Neural progenitor cell (in vitro differentiated cells): ENCODE measurements at regions not wholly inside any gene's neighbourhood (a gene's known extent, or its start where the extent isn't known, plus 50 kb on each side); places are given as distances from the start of the nearest gene placed in this dataset.

Source experiments
- DNase-seq: peaks from one replicate; pipeline ENCODE4 v3.0.0-alpha.2; 2016; ENCODE audit warnings: low spot score
- H2AFZ ChIP-seq: fragments of 200-600 bp; sonication (generic); replicated peaks from 2 replicates; pipeline ENCODE4 v1.6.1; 2016; ENCODE audit warnings: antibody characterized with exemption
- H3F3A ChIP-seq: fragments of 200-600 bp; sonication (generic); 2 replicates; pipeline ENCODE4 v1.6.1; 2016; ENCODE audit warnings: antibody characterized with exemption, low read depth
- H3K27ac ChIP-seq: fragments of 200-600 bp; sonication (generic); 2 replicates; pipeline ENCODE4 v1.5.1; 2016; ENCODE audit warnings: mild to moderate bottlenecking
- H3K27me3 ChIP-seq: fragments of 200-600 bp; sonication (generic); 2 replicates; pipeline ENCODE4 v1.6.1; 2016; ENCODE audit warnings: mild to moderate bottlenecking, moderate library complexity
- H3K36me3 ChIP-seq: fragments of 200-600 bp; sonication (generic); 2 replicates; pipeline ENCODE4 v1.5.1; 2016
- H3K4me1 ChIP-seq: fragments of 200-600 bp; sonication (generic); 2 replicates; pipeline ENCODE4 v1.6.1; 2016; ENCODE audit warnings: mixed run types
- H3K4me2 ChIP-seq: fragments of 200-600 bp; sonication (generic); 2 replicates; pipeline ENCODE4 v1.6.1; 2016
- H3K4me3 ChIP-seq: fragments of 200-600 bp; sonication (generic); 2 replicates; pipeline ENCODE4 v1.5.1; 2016
- H3K79me2 ChIP-seq: fragments of 200-600 bp; sonication (generic); 2 replicates; pipeline ENCODE4 v1.6.1; 2016; ENCODE audit warnings: low read depth
- H3K9ac ChIP-seq: fragments of 200-600 bp; sonication (generic); 2 replicates; pipeline ENCODE4 v1.6.1; 2016
- H3K9me3 ChIP-seq: fragments of 200-600 bp; sonication (generic); 2 replicates; pipeline ENCODE4 v1.5.1; 2016; ENCODE audit warnings: low read depth
- H4K20me1 ChIP-seq: fragments of 200-600 bp; sonication (generic); 2 replicates; pipeline ENCODE4 v1.6.1; 2016; ENCODE audit warnings: low read depth
- H3K27ac Mint-ChIP-seq: 3 replicates; pipeline ENCODE4 v1.8.0; 2021; ENCODE audit warnings: mixed read lengths
- H3K27me3 Mint-ChIP-seq: 2 replicates; pipeline ENCODE4 v1.8.0; 2022; ENCODE audit warnings: low read depth, mild to moderate bottlenecking, inconsistent platforms, moderate library complexity, mixed read lengths; ENCODE audit not compliant: insufficient read depth
- H3K36me3 Mint-ChIP-seq: 3 replicates; pipeline ENCODE4 v1.8.0; 2021; ENCODE audit warnings: mixed read lengths
- H3K4me1 Mint-ChIP-seq: 3 replicates; pipeline ENCODE4 v1.8.0; 2021; ENCODE audit warnings: mixed read lengths
- H3K4me3 Mint-ChIP-seq: 3 replicates; pipeline ENCODE4 v1.8.0; 2021; ENCODE audit warnings: mild to moderate bottlenecking, moderate library complexity, mixed read lengths
- H3K9me3 Mint-ChIP-seq: 3 replicates; pipeline ENCODE4 v1.8.0; 2020; ENCODE audit warnings: mixed read lengths
- EZH2 ChIP-seq: fragments of 200-600 bp; sonication (generic); IDR thresholded peaks from 2 replicates; pipeline ENCODE4 v1.6.1; 2017; ENCODE audit warnings: antibody characterized with exemption, mild to moderate bottlenecking, moderate library complexity
- EZH2phosphoT487 ChIP-seq: fragments of 200-600 bp; sonication (generic); IDR thresholded peaks from 2 replicates; pipeline ENCODE4 v1.6.1; 2017; ENCODE audit warnings: antibody characterized with exemption
- TF ChIP-seq, protein P1 (sequence below): fragments of 200-600 bp; sonication (generic); IDR thresholded peaks from 2 replicates; pipeline ENCODE4 v1.5.1; 2017; ENCODE audit warnings: antibody characterized with exemption, mild to moderate bottlenecking

DNA sequence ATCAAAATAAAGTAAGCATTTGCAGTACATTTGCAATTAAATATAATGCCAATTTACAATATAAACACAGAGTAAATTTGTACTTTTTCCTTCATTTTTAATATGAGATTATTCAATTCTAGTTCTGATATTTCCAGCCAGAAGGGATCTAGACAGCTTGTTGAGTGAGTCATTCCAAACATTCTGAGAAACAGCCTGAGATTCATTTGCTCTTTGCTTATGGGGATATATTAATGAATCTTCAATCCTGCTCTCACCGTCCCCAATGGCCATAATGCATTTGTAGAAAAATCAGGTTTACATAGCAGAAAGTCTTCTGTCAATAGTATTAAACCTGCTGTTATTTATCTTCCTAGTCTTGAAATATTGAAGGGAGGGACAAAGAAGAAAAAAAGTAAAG, 554.2 kb downstream of the TUSC7 start:
- Mint-ChIP-seq H3K9me3 (no peaks in the 10 kb centered on the region), H3K27me3 (no peaks in the 10 kb centered on the region), H3K27ac (no peak overlapping the region), H3K36me3 (no peaks in the 10 kb centered on the region), H3K4me1 (no peaks in the 10 kb centered on the region), H3K4me3 (no peak overlapping the region)
- Histone ChIP-seq H3K79me2 (no peaks in the 10 kb centered on the region), H3K4me2 (no peak overlapping the region), H3K9me3 (no peaks in the 10 kb centered on the region), H3K27me3 (no peaks in the 10 kb centered on the region), H3F3A (no peaks in the 10 kb centered on the region), H2AFZ (no peak overlapping the region), H3K4me1 (no peaks in the 10 kb centered on the region), H3K4me3 (no peak overlapping the region), H3K27ac (no peak overlapping the region), H3K9ac (no peak overlapping the region), H3K36me3 (no peaks in the 10 kb centered on the region), H4K20me1 (no peaks in the 10 kb centered on the region)
- no peak for TF ChIP-seq EZH2phosphoT487
- TF ChIP-seq, protein P1, sequence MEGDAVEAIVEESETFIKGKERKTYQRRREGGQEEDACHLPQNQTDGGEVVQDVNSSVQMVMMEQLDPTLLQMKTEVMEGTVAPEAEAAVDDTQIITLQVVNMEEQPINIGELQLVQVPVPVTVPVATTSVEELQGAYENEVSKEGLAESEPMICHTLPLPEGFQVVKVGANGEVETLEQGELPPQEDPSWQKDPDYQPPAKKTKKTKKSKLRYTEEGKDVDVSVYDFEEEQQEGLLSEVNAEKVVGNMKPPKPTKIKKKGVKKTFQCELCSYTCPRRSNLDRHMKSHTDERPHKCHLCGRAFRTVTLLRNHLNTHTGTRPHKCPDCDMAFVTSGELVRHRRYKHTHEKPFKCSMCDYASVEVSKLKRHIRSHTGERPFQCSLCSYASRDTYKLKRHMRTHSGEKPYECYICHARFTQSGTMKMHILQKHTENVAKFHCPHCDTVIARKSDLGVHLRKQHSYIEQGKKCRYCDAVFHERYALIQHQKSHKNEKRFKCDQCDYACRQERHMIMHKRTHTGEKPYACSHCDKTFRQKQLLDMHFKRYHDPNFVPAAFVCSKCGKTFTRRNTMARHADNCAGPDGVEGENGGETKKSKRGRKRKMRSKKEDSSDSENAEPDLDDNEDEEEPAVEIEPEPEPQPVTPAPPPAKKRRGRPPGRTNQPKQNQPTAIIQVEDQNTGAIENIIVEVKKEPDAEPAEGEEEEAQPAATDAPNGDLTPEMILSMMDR = no peak
- TF ChIP-seq EZH2 = no peak
- no peak for DNase-seq

DNA sequence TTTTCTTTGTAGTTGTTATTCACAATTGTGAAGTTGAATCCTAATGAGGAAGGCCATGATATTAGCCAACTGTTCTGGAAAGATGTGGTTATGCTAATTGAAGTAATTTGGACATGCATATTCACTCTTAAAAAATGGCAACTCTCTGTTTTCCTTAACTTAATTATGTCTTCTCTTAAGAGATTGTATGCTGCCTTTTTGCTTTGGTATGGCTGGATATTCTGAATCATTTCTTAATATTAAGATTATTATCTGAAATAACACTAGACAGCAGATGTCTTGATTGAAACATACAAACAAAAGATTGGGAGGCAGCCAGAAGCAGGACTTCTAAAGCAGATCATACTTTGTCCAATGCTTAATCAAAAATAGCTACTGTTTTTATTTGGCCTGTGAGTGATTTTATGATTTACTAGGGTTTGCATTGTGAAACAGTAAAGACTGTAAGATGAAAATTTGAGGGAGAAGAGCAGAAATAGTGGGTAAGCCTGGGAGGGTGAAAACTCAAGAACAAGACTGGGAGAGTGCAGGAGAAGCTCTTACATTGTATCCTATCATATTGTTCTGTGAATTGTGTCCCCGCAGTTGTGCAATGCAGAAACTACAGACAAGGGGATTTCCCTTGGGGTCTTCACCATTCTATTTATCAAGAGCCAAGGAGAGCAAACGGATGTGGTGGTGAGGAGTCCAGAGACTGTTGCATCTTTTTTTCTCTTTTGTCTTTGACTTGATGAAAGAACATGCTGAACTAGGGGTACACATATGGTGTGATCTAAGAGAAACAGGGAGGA, 554.8 kb downstream of the TUSC7 start:
- Mint-ChIP-seq H3K9me3 (no peaks in the 10 kb centered on the region), H3K36me3 (no peaks in the 10 kb centered on the region), H3K4me1 (no peaks in the 10 kb centered on the region), H3K27ac (no peak overlapping the region), H3K27me3 (no peaks in the 10 kb centered on the region), H3K4me3 (no peak overlapping the region)
- Histone ChIP-seq H3K4me1 (no peaks in the 10 kb centered on the region), H3K79me2 (no peaks in the 10 kb centered on the region), H4K20me1 (no peaks in the 10 kb centered on the region), H3K4me3 (no peak overlapping the region), H3K27ac (no peak overlapping the region), H3F3A (no peaks in the 10 kb centered on the region), H3K36me3 (no peaks in the 10 kb centered on the region), H3K27me3 (no peaks in the 10 kb centered on the region), H3K9ac (no peak overlapping the region), H3K9me3 (no peaks in the 10 kb centered on the region), H3K4me2 (no peak overlapping the region), H2AFZ (no peak overlapping the region)
- DNase-seq = no peak
- TF ChIP-seq, protein P1 = no peak
- TF ChIP-seq EZH2 (no peak), EZH2phosphoT487 (no peak)

DNA sequence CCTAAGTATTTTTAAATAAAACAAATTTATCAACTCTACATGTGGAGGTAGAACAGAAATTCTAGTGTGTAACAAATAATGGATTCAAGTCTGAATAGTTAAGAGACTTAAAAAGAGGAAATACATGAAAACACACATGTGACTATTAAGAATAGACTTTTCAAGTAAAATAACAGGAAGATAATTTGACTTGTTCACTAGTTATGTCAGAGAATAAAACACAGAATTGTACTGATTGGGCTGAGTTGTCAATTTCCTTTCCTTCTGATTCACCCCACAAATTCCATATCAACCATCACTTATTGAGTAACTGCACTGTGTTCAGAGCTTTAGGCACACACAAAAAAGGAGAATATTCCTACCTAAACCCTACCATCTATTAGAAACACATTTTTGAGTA, 557.2 kb downstream of the TUSC7 start:
- Histone ChIP-seq H3K9me3 (no peaks in the 10 kb centered on the region), H3K27ac (no peak overlapping the region), H3K36me3 (no peaks in the 10 kb centered on the region), H3K27me3 (no peaks in the 10 kb centered on the region), H3K79me2 (no peaks in the 10 kb centered on the region), H4K20me1 (no peaks in the 10 kb centered on the region), H3K4me3 (no peak overlapping the region), H2AFZ (no peak overlapping the region), H3K4me1 (no peaks in the 10 kb centered on the region), H3F3A (no peaks in the 10 kb centered on the region), H3K9ac (no peak overlapping the region), H3K4me2 (no peak overlapping the region)
- Mint-ChIP-seq H3K36me3 (no peaks in the 10 kb centered on the region), H3K27ac (no peak overlapping the region), H3K4me3 (no peak overlapping the region), H3K27me3 (no peaks in the 10 kb centered on the region), H3K9me3 (no peaks in the 10 kb centered on the region), H3K4me1 (no peaks in the 10 kb centered on the region)
- TF ChIP-seq, protein P1 = no peak
- TF ChIP-seq EZH2phosphoT487 (no peak), EZH2 (no peak)
- DNase-seq = no peak
